C4-2B (cell line): ENCODE measurements at regions not wholly inside any gene's neighbourhood (a gene's known extent, or its start where the extent isn't known, plus 50 kb on each side); places are given as distances from the start of the nearest gene placed in this dataset.
"Not testable (repeated sequence)": the region's sequence is repeated elsewhere in the genome, so short reads cannot be mapped to it uniquely, and the experiment has no call there.

Source experiments
- CTCF ChIP-seq: fragments of 450-650 bp; conservative IDR thresholded peaks from 2 replicates; pipeline ENCODE4 v1.5.1; 2017; ENCODE audit warnings: mild to moderate bottlenecking
- ZFX ChIP-seq: fragments of 450-650 bp; IDR thresholded peaks from 2 replicates; pipeline ENCODE4 v1.6.1; 2017

- not testable (repeated sequence) for TF ChIP-seq CTCF, ZFX
These were observed 414.3 kb downstream of the TMEM135 start for GRCh38 chr11:87452025-87452424.
